ENCODE measurements at regions not wholly inside any gene's neighbourhood (a gene's known extent, or its start where the extent isn't known, plus 50 kb on each side); places are given as distances from the start of the nearest gene placed in this dataset.

- no peak overlapping the region for H3K4me3 ChIP-seq
- H3F3A ChIP-seq (replicated peaks; ENCODE audit: low read depth): no peaks in the 10 kb centered on the region
- no peaks in the 10 kb centered on the region for H4K20me1 ChIP-seq (replicated peaks; ENCODE audit: insufficient read depth)
- DNase-seq (ENCODE audit: low spot score): no peak
- no peaks in the 10 kb centered on the region for H3K36me3 ChIP-seq (ENCODE audit: insufficient read depth)
- TF ChIP-seq JUNB (IDR thresholded peaks at IDR 0.05; ENCODE audit: unreplicated experiment): no peak
- TF ChIP-seq ZNF331 (CRISPR knock-in tag; IDR thresholded peaks at IDR 0.05; ENCODE audit: low read depth): no peak
- no peak for TF ChIP-seq CREB1 (CRISPR knock-in tag; IDR thresholded peaks at IDR 0.05; ENCODE audit: low read depth)
- no peak for TF ChIP-seq STAT1 (IDR thresholded peaks at IDR 0.05; ENCODE audit: unreplicated experiment)
- TF ChIP-seq, protein P1, sequence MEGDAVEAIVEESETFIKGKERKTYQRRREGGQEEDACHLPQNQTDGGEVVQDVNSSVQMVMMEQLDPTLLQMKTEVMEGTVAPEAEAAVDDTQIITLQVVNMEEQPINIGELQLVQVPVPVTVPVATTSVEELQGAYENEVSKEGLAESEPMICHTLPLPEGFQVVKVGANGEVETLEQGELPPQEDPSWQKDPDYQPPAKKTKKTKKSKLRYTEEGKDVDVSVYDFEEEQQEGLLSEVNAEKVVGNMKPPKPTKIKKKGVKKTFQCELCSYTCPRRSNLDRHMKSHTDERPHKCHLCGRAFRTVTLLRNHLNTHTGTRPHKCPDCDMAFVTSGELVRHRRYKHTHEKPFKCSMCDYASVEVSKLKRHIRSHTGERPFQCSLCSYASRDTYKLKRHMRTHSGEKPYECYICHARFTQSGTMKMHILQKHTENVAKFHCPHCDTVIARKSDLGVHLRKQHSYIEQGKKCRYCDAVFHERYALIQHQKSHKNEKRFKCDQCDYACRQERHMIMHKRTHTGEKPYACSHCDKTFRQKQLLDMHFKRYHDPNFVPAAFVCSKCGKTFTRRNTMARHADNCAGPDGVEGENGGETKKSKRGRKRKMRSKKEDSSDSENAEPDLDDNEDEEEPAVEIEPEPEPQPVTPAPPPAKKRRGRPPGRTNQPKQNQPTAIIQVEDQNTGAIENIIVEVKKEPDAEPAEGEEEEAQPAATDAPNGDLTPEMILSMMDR (conservative IDR thresholded peaks at IDR 0.05; ENCODE audit: low read depth in 2 of 2): no peak
- TF ChIP-seq NANOG (IDR thresholded peaks at IDR 0.05; ENCODE audit: borderline replicate concordance): no peak
- TF ChIP-seq EZH2 (IDR thresholded peaks at IDR 0.05; ENCODE audit: low read depth, unreplicated experiment): no peak
- TF ChIP-seq EZH2phosphoT487 (IDR thresholded peaks at IDR 0.05; ENCODE audit: unreplicated experiment): no peak
- no peak for TF ChIP-seq ZNF462 (CRISPR knock-in tag; IDR thresholded peaks at IDR 0.05)
- TF ChIP-seq REST (IDR thresholded peaks at IDR 0.05; ENCODE audit: unreplicated experiment): no peak
- no peak for TF ChIP-seq ZNF114 (CRISPR knock-in tag; IDR thresholded peaks at IDR 0.05)
- no peak for TF ChIP-seq ETS1 (IDR thresholded peaks at IDR 0.05)
- no peak for TF ChIP-seq POLR2AphosphoS5 (IDR thresholded peaks at IDR 0.05; ENCODE audit: low read depth)
- no peaks in the 10 kb centered on the region for H3K79me2 ChIP-seq (replicated peaks; ENCODE audit: insufficient read depth)
- Mint-ChIP-seq H3K36me3 (ENCODE audit: low read depth) (no peaks in the 10 kb centered on the region), H3K27ac (no peak overlapping the region), H3K4me3 (no peak overlapping the region), H3K27me3 (ENCODE audit: insufficient read depth, low read depth, poor library complexity) (no peaks in the 10 kb centered on the region), H3K4me1 (no peaks in the 10 kb centered on the region), H3K9me3 (no peaks in the 10 kb centered on the region)
- no peak overlapping the region for H3K27ac ChIP-seq (ENCODE audit: low read depth)
- H3K27me3 ChIP-seq (ENCODE audit: insufficient read depth): no peaks in the 10 kb centered on the region
- ATAC-seq: no peak
- no peak overlapping the region for H3K4me2 ChIP-seq
- H3K9me2 ChIP-seq (ENCODE audit: insufficient read depth): no peaks in the 10 kb centered on the region
- H3K4me1 ChIP-seq (ENCODE audit: insufficient read depth): no peaks in the 10 kb centered on the region
- peak overlapping the region; percentile 28; the same call in 1 of the 2 replicates for H2AFZ ChIP-seq
Measured at GRCh38 chr3:147816752-147817151, 407.6 kb downstream of the ZIC1 start.

Measured in GM23338 (cell line).